DND-41 (cell line): ENCODE measurements at regions not wholly inside any gene's neighbourhood (a gene's known extent, or its start where the extent isn't known, plus 50 kb on each side); places are given as distances from the start of the nearest gene placed in this dataset.

Experiments used
- ATAC-seq: fragments of 200-7000 bp; cut with Tn5 transposase; 3 replicates; pipeline ENCODE4 v1.9.1; 2021; ENCODE audit warnings: low read depth; ENCODE audit not compliant: insufficient read depth
- DNase-seq: peaks from one replicate; pipeline ENCODE4 v3.0.0-alpha.2; 2020
- H2AFZ ChIP-seq: 2 replicates; pipeline ENCODE4 v1.6.0; 2012; ENCODE audit warnings: low read depth, low read length
- H3K27ac ChIP-seq: 2 replicates; pipeline ENCODE4 v1.5.1; 2012; ENCODE audit warnings: low read length, inconsistent platforms
- H3K27me3 ChIP-seq: fragments of 200-600 bp; sonication (generic); 2 replicates; pipeline ENCODE4 v1.6.0; 2012; ENCODE audit warnings: low read length, mild to moderate bottlenecking, inconsistent platforms; ENCODE audit not compliant: insufficient read depth, poor library complexity
- H3K36me3 ChIP-seq: 2 replicates; pipeline ENCODE4 v1.5.1; 2012; ENCODE audit warnings: low read length, inconsistent platforms; ENCODE audit not compliant: insufficient read depth
- H3K4me1 ChIP-seq: 2 replicates; pipeline ENCODE4 v1.5.1; 2012; ENCODE audit warnings: mild to moderate bottlenecking, low read length; ENCODE audit not compliant: insufficient read depth
- H3K4me2 ChIP-seq: 2 replicates; pipeline ENCODE4 v1.6.0; 2012; ENCODE audit warnings: mild to moderate bottlenecking, moderate library complexity, low read length, inconsistent platforms; ENCODE audit not compliant: insufficient read depth
- H3K4me3 ChIP-seq, 2 experiments: fragments of 200-600 bp in 1 of 2; shearing (Covaris generic) in 1 of 2; 2 replicates each; pipeline ENCODE4 v1.5.1; 2012 to 2016; ENCODE audit warnings: inconsistent platforms in 2 of 2, low read length in 2 of 2, mild to moderate bottlenecking in 2 of 2, low read depth in 1 of 2, moderate library complexity in 1 of 2
- H3K79me2 ChIP-seq: 2 replicates; pipeline ENCODE4 v1.6.0; 2012; ENCODE audit warnings: low read length, inconsistent platforms; ENCODE audit not compliant: insufficient read depth
- H3K9ac ChIP-seq: 2 replicates; pipeline ENCODE4 v1.6.0; 2012; ENCODE audit warnings: low read depth, mild to moderate bottlenecking, inconsistent platforms, low read length, moderate library complexity
- H3K9me3 ChIP-seq: 2 replicates; pipeline ENCODE4 v1.5.1; 2012; ENCODE audit warnings: low read length, moderate library complexity, mild to moderate bottlenecking, inconsistent platforms; ENCODE audit not compliant: insufficient read depth, severe bottlenecking
- H4K20me1 ChIP-seq: 2 replicates; pipeline ENCODE4 v1.6.0; 2012; ENCODE audit warnings: low read length; ENCODE audit not compliant: insufficient read depth
- EZH2 ChIP-seq: IDR thresholded peaks from 3 replicates; pipeline ENCODE4 v1.6.1; 2012; ENCODE audit warnings: borderline replicate concordance, low read depth, mild to moderate bottlenecking, moderate library complexity, low read length, inconsistent platforms; ENCODE audit not compliant: severe bottlenecking
- TF ChIP-seq, protein P1 (sequence below): IDR thresholded peaks from 2 replicates; pipeline ENCODE4 v1.5.1; 2012; ENCODE audit warnings: borderline replicate concordance, low read length, moderate library complexity, mild to moderate bottlenecking; ENCODE audit not compliant: poor library complexity, severe bottlenecking; ENCODE audit errors: extremely low read depth

GRCh38 chr1:14380408-14380807 lies 218.1 kb upstream of the KAZN start:
- Histone ChIP-seq H3K27ac (no peak overlapping the region), H3K27me3 (no peaks in the 10 kb centered on the region), H3K4me3 (no peak overlapping the region), H3K79me2 (no peaks in the 10 kb centered on the region), H3K9ac (no peak overlapping the region), H3K36me3 (no peaks in the 10 kb centered on the region), H2AFZ (no peak overlapping the region), H4K20me1 (no peaks in the 10 kb centered on the region), H3K9me3 (peaks cover 20% of the 10 kb centered on the region), H3K4me2 (no peak overlapping the region), H3K4me1 (no peaks in the 10 kb centered on the region)
- no peak for ATAC-seq
- no peak for TF ChIP-seq EZH2
- TF ChIP-seq, protein P1, sequence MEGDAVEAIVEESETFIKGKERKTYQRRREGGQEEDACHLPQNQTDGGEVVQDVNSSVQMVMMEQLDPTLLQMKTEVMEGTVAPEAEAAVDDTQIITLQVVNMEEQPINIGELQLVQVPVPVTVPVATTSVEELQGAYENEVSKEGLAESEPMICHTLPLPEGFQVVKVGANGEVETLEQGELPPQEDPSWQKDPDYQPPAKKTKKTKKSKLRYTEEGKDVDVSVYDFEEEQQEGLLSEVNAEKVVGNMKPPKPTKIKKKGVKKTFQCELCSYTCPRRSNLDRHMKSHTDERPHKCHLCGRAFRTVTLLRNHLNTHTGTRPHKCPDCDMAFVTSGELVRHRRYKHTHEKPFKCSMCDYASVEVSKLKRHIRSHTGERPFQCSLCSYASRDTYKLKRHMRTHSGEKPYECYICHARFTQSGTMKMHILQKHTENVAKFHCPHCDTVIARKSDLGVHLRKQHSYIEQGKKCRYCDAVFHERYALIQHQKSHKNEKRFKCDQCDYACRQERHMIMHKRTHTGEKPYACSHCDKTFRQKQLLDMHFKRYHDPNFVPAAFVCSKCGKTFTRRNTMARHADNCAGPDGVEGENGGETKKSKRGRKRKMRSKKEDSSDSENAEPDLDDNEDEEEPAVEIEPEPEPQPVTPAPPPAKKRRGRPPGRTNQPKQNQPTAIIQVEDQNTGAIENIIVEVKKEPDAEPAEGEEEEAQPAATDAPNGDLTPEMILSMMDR = no peak
- DNase-seq = no peak

GRCh38 chr1:14390816-14391215 lies 207.7 kb upstream of the KAZN start:
- Histone ChIP-seq H2AFZ (peak overlapping the region; percentile 61; the same call in 1 of the 2 replicates), H3K9me3 (peaks cover 3% of the 10 kb centered on the region), H3K36me3 (no peaks in the 10 kb centered on the region), H3K4me3 (no peak overlapping the region), H3K27ac (peak overlapping the region; percentile 60), H3K79me2 (no peaks in the 10 kb centered on the region), H3K9ac (no peak overlapping the region), H3K4me1 (peaks cover 16% of the 10 kb centered on the region), H3K4me2 (no peak overlapping the region), H3K27me3 (no peaks in the 10 kb centered on the region), H4K20me1 (no peaks in the 10 kb centered on the region)
- TF ChIP-seq, protein P1 = no peak
- TF ChIP-seq EZH2 = no peak
- DNase-seq = peak; percentile 85
- ATAC-seq = peak; percentile 95

GRCh38 chr1:14392161-14392858 lies 206.2 kb upstream of the KAZN start:
- Histone ChIP-seq H3K36me3 (no peaks in the 10 kb centered on the region), H3K9me3 (peaks cover 3% of the 10 kb centered on the region), H3K4me3 (no peak overlapping the region), H3K79me2 (no peaks in the 10 kb centered on the region), H3K27ac (no peak overlapping the region), H3K4me2 (no peak overlapping the region), H3K27me3 (no peaks in the 10 kb centered on the region), H2AFZ (no peak overlapping the region), H4K20me1 (no peaks in the 10 kb centered on the region), H3K9ac (no peak overlapping the region), H3K4me1 (peaks cover 16% of the 10 kb centered on the region)
- ATAC-seq = no peak
- TF ChIP-seq, protein P1 = no peak
- no peak for TF ChIP-seq EZH2
- DNase-seq = no peak
